Stomach (tissue), 8 donors: ENCODE measurements at regions not wholly inside any gene's neighbourhood (a gene's known extent, or its start where the extent isn't known, plus 50 kb on each side); places are given as distances from the start of the nearest gene placed in this dataset.
A peak's percentile ranks its signal among the peaks of the same experiment; 100 is the strongest.

Experiments
- DNase-seq, 2 donors: peaks; one replicate each; pipeline versions ENCODE4 v3.0.0 to v3.0.0-alpha.2; 2013 to 2019
- H3K27ac ChIP-seq, 5 donors: fragments of 200-600 bp in 4 of 5; sonication (generic) in 4 of 5; one replicate each; pipeline ENCODE4 v1.5.1; 2013 to 2019; ENCODE audit warnings: mild to moderate bottlenecking in 1 of 5, moderate library complexity in 1 of 5
- H3K27me3 ChIP-seq, 3 donors: fragments of 200-600 bp; sonication (generic); one replicate each; pipeline ENCODE4 v1.5.1; 2017 to 2019; ENCODE audit warnings: mixed run types in 1 of 3
- H3K36me3 ChIP-seq, 4 donors: fragments of 200-600 bp; sonication (generic); 1 replicate in 3 of 4; 2 replicates in 1 of 4; pipeline ENCODE4 v1.5.1; 2016 to 2019
- H3K4me1 ChIP-seq, 4 donors: fragments of 200-600 bp; sonication (generic); one replicate each; pipeline ENCODE4 v1.5.1; 2016 to 2019
- H3K4me3 ChIP-seq, 4 donors: fragments of 200-600 bp; sonication (generic) in 3 of 4; one replicate each; pipeline ENCODE4 v1.5.1; 2016 to 2019; ENCODE audit warnings: mild to moderate bottlenecking in 1 of 4
- H3K9me3 ChIP-seq, 4 donors: fragments of 200-600 bp; sonication (generic); one replicate each; pipeline ENCODE4 v1.5.1; 2016 to 2019
- CTCF ChIP-seq, 7 experiments: fragments of 450-650 bp in 4 of 7; fragments of 200-600 bp in 3 of 7; sonication (generic) in 3 of 7; IDR thresholded peaks; one replicate each; pipeline ENCODE4 v1.5.1; 2016 to 2019; ENCODE audit warnings: antibody characterized with exemption in 7 of 7, control low read depth in 2 of 7, mild to moderate bottlenecking in 1 of 7
- EP300 ChIP-seq: sonication (generic); formaldehyde crosslinking; IDR thresholded peaks from one replicate; pipeline ENCODE4 v1.6.1; 2017; ENCODE audit warnings: antibody characterized with exemption
- POLR2A ChIP-seq, 4 donors: fragments of 450-650 bp; IDR thresholded peaks; one replicate each; pipeline ENCODE4 v1.6.1; 2016; ENCODE audit warnings: antibody characterized with exemption in 4 of 4, control low read depth in 2 of 4, mild to moderate bottlenecking in 1 of 4, moderate library complexity in 1 of 4
- POLR2AphosphoS5 ChIP-seq, 3 donors: sonication (generic); formaldehyde crosslinking; IDR thresholded peaks; one replicate each; pipeline ENCODE4 v1.6.1; 2016; ENCODE audit warnings: antibody characterized with exemption in 3 of 3
- WGBS, 5 donors: extraction: QIAGEN DNeasy Blood & Tissue Kit in 3 of 5; methylation state at CpG; one replicate each; pipeline versions ENCODE4 v1.1.5 to v1.1.7; 2013 to 2018; 5-methylcytosine and 5-hydroxymethylcytosine counted together
- intact Hi-C: fragments of 100-400 bp; cut with DNase I; formaldehyde crosslinking; loops from one replicate; pipeline ENCODE4 v1.15.1; 2023; ENCODE audit warnings: low total_unique reads
- donor health status: healthy with polysubstance abuse.
- donor health status: Bipolar disorder and iron deficiency.
- donor health status: healthy.

DNA sequence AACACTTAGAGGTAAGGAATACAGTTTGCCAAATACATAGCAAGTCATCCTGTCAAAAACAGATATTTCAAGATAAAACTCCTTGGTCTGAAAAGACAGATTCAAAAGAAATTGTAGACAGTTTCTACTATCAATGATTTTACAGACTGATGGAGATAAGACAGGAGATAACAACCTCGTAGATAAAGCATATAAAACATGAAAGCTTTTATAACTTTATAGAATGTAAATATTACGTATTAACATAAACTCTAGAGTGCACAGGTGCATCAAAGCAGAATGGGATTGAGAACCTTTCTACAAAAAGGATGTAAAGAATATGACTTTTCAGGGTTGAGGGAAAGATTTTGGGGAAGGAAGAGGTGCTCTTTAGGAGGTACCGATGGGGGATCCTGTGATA, 158.0 kb upstream of the CENPW start:
- 66 to 89% (median 76%) methylated on average over 3 of the region's 3 CpGs for WGBS, 5 donors
- DNase-seq: no peak
- Histone ChIP-seq H3K27me3 (no peaks in the 10 kb centered on the region), H3K9me3 (no peaks in the 10 kb centered on the region), H3K36me3 (no peaks in the 10 kb centered on the region), H3K4me3 (no peak overlapping the region), H3K4me1 (peaks cover 0 to 13% (median 4%) of the 10 kb centered on the region in 4 donors), H3K27ac (peak overlapping the region in 1 of 5 donors; percentile 11)
- TF ChIP-seq EP300 (no peak), POLR2AphosphoS5 (IDR thresholded peaks at IDR 0.05) (no peak), POLR2A (IDR thresholded peaks at IDR 0.05) (no peak), CTCF (IDR thresholded peaks at IDR 0.05) (no peak)
- intact Hi-C loops: no loop called here

DNA sequence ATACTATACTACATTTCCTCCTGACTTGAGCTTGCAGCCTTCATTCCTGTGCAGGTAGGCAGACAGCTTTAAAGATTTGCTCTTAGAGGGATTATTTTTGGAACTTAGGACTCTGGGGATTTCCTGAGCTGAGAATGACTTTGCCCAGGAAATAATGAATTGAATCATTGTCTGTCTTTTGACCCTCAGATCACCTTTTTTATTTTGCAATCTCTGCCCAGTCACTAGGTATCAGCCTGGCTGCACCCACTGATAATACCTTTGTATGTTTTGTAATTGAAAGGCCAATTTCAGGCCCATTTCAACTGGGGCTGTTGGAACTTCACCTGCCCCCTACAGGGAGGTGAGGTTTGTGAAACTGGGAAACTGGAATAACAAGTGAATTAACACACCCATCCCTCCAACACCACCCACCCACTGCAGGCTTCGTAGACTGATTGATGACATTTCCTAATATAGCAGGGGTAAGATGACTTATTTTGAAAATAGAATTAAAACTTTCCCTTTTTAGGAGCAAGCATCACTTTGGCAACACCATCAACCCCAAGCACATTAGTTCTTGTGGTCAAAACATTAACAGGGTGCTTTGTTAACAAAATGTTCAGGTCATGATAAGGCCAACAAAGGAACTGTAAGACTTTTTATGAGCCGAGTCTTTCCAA, 157.1 kb upstream of the CENPW start:
- peaks cover 0 to 13% (median 4%) of the 10 kb centered on the region in 4 donors for H3K4me1 ChIP-seq
- peak overlapping the region in 1 of 5 donors; percentile 11 for H3K27ac ChIP-seq
- H3K36me3 ChIP-seq: no peaks in the 10 kb centered on the region
- H3K4me3 ChIP-seq: no peak overlapping the region
- no peak for TF ChIP-seq POLR2AphosphoS5 (IDR thresholded peaks at IDR 0.05)
- no peak for TF ChIP-seq POLR2A (IDR thresholded peaks at IDR 0.05)
- TF ChIP-seq CTCF (IDR thresholded peaks at IDR 0.05): no peak
- H3K27me3 ChIP-seq: no peaks in the 10 kb centered on the region
- DNase-seq: peak in 1 of 2 donors; percentile 34
- intact Hi-C loops: no loop called here
- H3K9me3 ChIP-seq: no peaks in the 10 kb centered on the region
- 23 to 43% (median 26%) methylated on average over 2 of the region's 2 CpGs for whole genome bisulfite sequencing, 5 donors

- TF ChIP-seq POLR2A (IDR thresholded peaks at IDR 0.05): no peak
- TF ChIP-seq EP300: no peak
- TF ChIP-seq CTCF (IDR thresholded peaks at IDR 0.05): no peak
- no peak for TF ChIP-seq POLR2AphosphoS5 (IDR thresholded peaks at IDR 0.05)
- Histone ChIP-seq H3K27ac (no peak overlapping the region), H3K4me3 (no peak overlapping the region), H3K27me3 (no peaks in the 10 kb centered on the region), H3K9me3 (no peaks in the 10 kb centered on the region), H3K36me3 (no peaks in the 10 kb centered on the region), H3K4me1 (peaks cover 0 to 13% (median 4%) of the 10 kb centered on the region in 4 donors)
- no peak for DNase-seq
- intact Hi-C loops: no loop called here
- WGBS, 5 donors: 94 to 100% (median 95%) methylated on average over 1 of the region's 1 CpG
These were observed 154.1 kb upstream of the CENPW start for GRCh38 chr6:126185774-126186173.

DNA sequence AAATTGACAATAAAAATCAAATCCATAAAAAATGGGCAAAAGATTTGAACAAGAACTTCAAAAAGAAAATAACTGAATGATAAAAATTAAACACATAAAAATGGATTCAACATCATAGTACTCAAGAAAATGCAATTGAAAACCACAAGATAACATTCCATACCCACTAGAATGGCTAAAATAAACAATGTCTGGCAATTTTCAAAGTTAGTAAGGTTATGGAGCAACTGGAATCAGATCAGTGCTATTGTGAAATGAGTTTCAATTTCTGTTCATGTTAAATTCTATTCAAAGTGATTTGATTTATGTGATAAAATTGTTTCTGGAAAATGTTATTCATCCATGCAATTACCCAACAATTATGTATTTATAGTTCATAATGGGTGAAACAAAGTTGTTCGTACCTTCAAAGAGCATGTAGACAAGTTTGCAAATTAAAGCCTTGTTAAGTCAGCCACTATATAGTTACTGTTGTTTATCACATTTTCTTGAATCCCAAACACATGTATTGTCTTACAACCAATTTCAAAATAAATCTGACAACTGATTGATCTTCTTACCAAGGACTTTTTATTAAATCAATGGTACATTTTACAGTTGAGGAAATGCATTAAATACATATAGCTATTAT, 151.5 kb upstream of the CENPW start:
- intact Hi-C loops: no loop called here
- Histone ChIP-seq H3K36me3 (no peaks in the 10 kb centered on the region), H3K4me3 (no peak overlapping the region), H3K27ac (no peak overlapping the region), H3K9me3 (no peaks in the 10 kb centered on the region), H3K4me1 (peaks cover 0 to 4% (median under 1%) of the 10 kb centered on the region in 4 donors), H3K27me3 (no peaks in the 10 kb centered on the region)
- WGBS, 5 donors: 43 to 73% (median 61%) methylated on average over 1 of the region's 1 CpG
- TF ChIP-seq EP300 (no peak), CTCF (IDR thresholded peaks at IDR 0.05) (no peak), POLR2A (IDR thresholded peaks at IDR 0.05) (no peak), POLR2AphosphoS5 (IDR thresholded peaks at IDR 0.05) (no peak)
- no peak for DNase-seq
